NCI-H226 (cell line): ENCODE measurements at regions not wholly inside any gene's neighbourhood (a gene's known extent, or its start where the extent isn't known, plus 50 kb on each side); places are given as distances from the start of the nearest gene placed in this dataset.
"Not testable (repeated sequence)": the region's sequence is repeated elsewhere in the genome, so short reads cannot be mapped to it uniquely, and the experiment has no call there.

ENCODE experiments used
- DNase-seq: peaks from one replicate; pipeline ENCODE4 v3.0.0-alpha.2; 2015

GRCh38 chrX:87961471-87961870 lies 443.9 kb downstream of the KLHL4 start:
- DNase-seq: no peak

- DNase-seq: no peak
Measured at GRCh38 chrX:87968118-87968517, 450.5 kb downstream of the KLHL4 start.

DNA sequence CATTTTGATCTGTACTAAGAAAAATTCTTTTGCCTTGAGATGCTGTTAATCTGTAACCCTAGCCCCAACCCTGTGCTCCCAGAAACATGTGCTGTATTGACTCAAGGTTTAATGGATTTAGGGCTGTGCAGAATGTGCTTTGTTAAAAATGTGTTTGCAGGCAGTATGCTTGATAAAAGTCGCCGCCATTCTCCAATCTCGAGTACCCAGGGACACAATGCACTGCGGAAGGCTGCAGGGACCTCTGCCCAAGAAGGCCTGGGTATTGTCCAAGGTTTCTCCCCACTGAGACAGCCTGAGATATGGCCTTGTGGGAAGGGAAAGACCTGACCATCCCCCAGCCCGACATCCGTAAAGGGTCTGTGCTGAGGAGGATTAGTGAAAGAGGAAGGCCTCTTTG lies 454.5 kb downstream of the KLHL4 start:
- not testable (repeated sequence) for DNase-seq

- no peak for DNase-seq
Measured at GRCh38 chrX:87975365-87975764, 457.8 kb downstream of the KLHL4 start.

GRCh38 chrX:88007873-88008272 lies 490.3 kb downstream of the KLHL4 start:
- DNase-seq: not testable (repeated sequence)

DNA sequence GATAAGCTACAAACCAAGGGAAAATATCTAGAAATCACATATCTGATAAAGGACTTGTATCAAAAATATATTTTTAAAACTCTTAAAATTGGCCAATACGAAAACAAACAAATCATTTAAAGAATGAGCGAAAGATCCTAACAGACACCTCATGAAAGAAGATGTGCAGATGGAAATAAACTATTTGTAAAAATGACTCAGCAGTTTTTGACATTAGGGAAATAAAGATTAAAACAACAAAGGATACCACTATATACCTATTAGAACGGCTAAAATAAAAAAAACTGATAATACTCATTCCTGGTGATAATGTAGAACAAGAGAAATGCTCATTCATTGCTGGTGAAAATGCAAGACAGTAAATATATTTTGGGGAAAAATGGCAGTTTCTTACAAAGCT lies 506.4 kb downstream of the KLHL4 start:
- no peak for DNase-seq

- no peak for DNase-seq
Measured at GRCh38 chrX:88072339-88073030, 554.9 kb downstream of the KLHL4 start.

DNA sequence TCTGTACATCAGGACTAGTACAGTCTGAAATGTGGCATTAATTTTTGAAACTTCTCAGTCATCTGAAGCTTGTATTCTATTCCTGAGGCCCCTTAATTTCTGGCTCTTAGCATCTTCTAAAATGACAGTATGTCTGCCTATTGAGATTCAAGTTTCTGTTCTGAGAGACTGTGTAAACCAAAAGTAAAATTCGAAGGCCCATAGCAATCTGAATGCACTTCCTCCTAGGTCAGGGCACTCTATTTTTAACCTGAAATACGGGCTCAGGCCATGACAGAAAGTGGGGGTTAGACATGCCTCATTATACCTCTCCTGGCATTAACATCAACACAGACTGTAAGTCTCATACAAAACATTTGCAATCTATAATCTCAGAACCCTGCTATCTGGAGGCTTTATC lies 584.4 kb downstream of the KLHL4 start:
- no peak for DNase-seq

DNA sequence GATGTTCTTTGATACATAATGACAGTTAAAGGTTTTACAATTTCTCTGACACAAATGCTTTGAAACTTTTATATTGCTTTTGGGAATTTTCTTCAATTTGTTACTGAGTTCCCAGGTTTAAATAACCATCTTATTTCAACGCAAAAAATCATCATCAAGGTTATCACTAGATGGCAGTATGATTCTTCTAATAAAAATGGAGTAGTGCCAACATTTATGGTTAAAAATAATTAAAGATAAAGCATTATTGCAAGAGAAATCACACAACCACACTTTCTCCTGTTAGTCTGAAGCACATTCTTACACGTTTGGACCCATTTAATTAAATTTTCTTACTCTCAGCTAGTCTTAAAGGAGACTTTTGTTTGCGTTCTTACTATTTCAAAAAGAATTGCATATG lies 611.3 kb upstream of the CPXCR1 start:
- DNase-seq: no peak

DNA sequence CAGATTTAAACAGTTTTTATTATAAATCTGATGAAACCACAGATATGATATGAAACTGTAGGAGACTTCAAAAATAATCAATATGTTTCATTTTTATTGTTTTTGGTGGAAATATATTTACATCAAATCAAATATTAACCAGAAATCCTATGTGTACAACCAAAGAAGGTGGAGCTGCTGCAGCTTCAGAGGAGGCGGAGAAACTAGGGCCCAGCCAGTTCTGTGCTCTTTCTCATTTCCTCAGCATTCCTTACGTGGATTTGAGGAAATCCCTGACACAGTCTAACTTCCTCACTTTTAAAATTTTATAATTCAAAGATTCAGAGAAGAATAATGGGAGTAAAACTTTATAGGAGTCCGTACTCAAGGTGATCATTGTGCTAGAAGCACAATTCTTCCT lies 610.7 kb upstream of the CPXCR1 start:
- DNase-seq: no peak

- DNase-seq: no peak
Measured at GRCh38 chrX:88146577-88146976, 600.4 kb upstream of the CPXCR1 start.

DNA sequence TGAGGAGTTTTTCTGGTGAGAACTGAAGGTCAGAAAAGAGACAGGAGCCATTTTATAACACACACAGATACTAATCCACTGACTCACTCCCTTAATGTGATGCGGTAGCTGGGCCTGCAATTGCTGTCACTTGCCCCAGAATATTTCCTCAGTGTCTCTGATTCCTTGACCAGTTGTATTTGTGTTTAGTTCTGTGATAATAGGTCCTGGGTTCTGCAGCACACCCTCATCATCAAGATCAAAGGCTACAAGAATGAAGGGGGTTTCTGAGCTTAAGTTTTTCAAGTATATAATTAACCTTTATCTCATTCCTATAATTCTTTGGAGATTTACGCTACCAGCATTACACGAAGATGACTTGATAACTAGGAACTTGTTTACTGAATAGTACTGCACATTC lies 576.5 kb upstream of the CPXCR1 start:
- no peak for DNase-seq

- not testable (repeated sequence) for DNase-seq
Measured at GRCh38 chrX:88173932-88174440, 573.0 kb upstream of the CPXCR1 start.

GRCh38 chrX:88202149-88202548 lies 544.9 kb upstream of the CPXCR1 start:
- no peak for DNase-seq

- DNase-seq: no peak
Measured at GRCh38 chrX:88244066-88244465, 503.0 kb upstream of the CPXCR1 start.

DNA sequence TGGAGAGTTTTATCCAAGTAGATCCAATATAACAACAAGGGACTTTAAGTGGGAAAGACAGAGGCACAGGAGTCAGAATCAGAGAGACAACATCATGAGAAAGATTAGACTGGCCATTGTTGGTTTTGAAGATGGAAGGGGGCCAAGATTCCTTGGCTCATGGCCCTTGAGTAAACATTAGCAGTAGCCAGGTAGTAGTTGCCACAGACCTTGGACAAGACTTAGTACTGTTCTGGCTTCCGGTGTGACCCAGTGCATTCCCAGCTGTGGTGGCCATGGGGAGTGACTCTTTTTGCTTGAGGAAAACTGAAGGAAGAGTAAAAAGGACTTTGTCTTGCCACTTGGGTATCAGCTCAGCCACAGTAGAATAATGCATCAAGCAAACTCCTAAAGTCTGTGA lies 462.2 kb upstream of the CPXCR1 start:
- DNase-seq: no peak

DNA sequence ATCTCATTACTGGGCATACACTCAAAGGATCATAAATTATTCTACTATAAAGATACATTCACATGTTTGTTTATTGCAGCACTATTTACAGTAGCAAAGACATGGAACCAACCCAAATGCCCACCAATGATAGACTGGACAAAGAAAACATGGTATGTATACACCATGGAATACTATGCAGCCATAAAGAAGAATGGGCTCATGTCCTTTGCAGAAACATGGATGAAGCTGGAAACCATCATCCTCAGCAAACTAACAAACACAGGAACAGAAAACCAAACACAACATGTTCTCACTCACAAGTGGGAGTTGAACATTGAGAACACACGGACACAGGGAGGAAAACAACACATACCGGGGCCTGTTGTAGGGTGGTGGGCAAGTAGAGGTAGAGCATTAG lies 433.1 kb upstream of the CPXCR1 start:
- not testable (repeated sequence) for DNase-seq

DNA sequence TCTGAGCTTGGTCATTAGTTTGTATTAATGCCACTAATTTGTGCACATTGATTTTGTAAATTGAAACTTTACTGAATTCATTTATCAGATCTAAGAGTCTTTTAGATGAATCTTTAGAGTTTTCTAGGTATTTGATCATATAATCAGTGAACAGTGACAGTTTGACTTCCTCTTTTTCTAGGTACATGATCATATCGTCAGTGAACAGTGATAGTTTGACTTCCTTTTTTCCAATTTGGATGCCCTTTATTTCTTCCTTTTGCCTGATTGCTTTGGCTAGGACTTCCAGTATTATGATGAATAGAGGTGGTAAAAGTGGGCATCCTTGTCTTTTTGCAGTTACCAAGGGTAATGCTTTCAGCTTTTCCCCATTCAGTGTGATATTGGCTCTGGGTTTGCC lies 421.4 kb upstream of the CPXCR1 start:
- no peak for DNase-seq

DNA sequence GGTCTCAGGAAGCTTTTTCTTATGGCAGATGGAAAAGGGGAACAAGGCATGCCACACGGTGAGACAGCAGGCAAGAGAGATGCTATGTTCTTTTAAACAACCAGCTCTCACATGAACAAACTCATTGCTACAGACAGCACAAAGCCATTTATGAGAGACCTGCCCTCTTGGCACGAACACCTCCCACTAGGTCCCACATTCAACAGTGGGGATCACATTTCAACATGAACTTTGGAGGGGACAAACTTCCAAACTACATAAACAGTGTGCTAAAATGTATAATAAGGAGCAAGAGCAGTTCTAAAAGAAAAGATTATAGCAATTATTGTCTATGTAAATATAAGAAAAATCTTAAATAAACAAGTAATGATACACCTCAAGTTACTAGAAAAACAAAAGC lies 391.8 kb upstream of the CPXCR1 start:
- no peak for DNase-seq

- no peak for DNase-seq
Measured at GRCh38 chrX:88366314-88366713, 380.7 kb upstream of the CPXCR1 start.

GRCh38 chrX:88378406-88378805 lies 368.6 kb upstream of the CPXCR1 start:
- DNase-seq: no peak

GRCh38 chrX:88397551-88397950 lies 349.5 kb upstream of the CPXCR1 start:
- DNase-seq: no peak

DNA sequence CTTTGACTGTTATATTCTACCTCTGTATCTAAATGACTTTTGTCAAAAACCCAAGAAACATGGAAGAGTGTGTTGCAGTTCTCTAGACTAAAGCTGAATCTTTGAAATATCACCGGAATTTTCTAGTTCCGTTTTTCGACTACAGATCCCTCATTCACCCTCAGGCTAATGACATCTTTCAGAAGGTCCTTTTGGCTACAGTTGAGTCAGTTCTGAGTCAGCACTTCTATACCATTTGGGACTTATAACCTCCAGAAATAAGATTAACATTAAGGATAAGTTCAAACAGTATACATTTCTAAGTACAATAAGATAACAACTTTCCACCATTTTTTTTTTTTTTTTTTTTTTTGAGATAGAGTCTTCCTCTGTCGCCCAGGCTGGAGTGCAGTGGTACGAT lies 331.0 kb upstream of the CPXCR1 start:
- no peak for DNase-seq

DNA sequence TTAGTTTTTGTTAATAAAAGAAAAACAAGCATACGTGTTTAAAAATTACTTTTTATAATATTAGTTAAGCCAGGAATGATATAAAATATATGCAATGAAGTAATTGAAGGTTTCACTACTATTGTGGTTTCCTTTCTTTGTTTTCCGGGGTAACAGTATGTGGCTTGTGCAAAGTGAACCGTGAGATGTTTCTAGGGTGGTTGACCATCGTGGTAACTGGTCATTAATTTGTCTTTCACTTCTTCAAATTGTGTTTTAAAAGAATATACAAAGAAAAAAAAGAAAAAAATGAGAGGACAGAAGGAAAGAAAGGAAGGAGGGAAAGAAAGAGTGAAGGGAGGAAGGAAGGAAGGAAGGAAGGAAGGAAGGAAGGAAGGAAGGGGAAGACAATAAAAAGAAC lies 330.1 kb upstream of the CPXCR1 start:
- DNase-seq: no peak

DNA sequence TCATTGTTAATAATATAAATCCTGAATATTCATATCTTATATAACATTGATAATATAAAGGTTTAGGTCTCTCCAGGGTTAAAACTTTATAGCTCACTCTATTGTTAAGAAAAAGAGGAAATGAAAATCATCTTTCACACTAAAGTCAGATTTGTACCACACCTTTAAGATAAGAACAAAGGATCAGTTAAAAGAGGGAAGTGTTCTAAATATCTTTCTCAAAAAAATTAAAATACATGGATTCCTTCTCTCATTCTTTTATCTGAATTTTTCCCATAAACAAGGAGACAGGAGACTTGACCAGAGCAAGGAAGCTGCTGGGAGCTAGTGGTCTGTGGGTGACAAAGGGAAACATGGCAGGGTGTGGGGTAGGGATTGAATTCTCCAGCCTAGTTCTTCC lies 323.0 kb upstream of the CPXCR1 start:
- DNase-seq: no peak
